ENCODE measurements at regions not wholly inside any gene's neighbourhood (a gene's known extent, or its start where the extent isn't known, plus 50 kb on each side); places are given as distances from the start of the nearest gene placed in this dataset.

DNA sequence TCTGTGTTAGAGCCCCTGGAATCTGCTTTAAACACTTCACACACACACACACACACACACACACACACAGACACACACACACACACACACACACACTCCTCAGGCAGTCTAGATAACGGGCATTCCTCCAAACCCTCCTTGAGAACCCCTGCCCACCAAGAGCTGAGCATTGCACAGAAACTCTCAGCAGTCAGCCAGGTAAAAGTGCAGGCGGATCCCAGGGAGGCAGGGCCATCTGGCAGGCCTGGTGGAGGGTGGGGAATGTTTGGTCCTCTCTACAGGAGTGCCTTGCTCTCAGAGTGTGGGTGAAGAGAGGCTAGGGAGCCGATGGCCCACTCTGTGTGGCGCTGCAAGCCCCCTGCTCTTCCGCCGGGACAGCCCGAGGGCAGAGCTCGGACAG is 190.2 kb downstream of the BUD13 start:
- Mint-ChIP-seq H3K9me3 (ENCODE audit: low read depth) (no peaks in the 10 kb centered on the region), H3K27ac (no peak overlapping the region), H3K27me3 (peaks cover 95% of the 10 kb centered on the region), H3K4me1 (ENCODE audit: low read depth) (peaks cover 2% of the 10 kb centered on the region), H3K4me3 (ENCODE audit: low read depth) (no peak overlapping the region), H3K36me3 (ENCODE audit: insufficient read depth) (no peaks in the 10 kb centered on the region)
- TF ChIP-seq, protein P1, sequence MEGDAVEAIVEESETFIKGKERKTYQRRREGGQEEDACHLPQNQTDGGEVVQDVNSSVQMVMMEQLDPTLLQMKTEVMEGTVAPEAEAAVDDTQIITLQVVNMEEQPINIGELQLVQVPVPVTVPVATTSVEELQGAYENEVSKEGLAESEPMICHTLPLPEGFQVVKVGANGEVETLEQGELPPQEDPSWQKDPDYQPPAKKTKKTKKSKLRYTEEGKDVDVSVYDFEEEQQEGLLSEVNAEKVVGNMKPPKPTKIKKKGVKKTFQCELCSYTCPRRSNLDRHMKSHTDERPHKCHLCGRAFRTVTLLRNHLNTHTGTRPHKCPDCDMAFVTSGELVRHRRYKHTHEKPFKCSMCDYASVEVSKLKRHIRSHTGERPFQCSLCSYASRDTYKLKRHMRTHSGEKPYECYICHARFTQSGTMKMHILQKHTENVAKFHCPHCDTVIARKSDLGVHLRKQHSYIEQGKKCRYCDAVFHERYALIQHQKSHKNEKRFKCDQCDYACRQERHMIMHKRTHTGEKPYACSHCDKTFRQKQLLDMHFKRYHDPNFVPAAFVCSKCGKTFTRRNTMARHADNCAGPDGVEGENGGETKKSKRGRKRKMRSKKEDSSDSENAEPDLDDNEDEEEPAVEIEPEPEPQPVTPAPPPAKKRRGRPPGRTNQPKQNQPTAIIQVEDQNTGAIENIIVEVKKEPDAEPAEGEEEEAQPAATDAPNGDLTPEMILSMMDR (IDR thresholded peaks at IDR 0.05; ENCODE audit: unreplicated experiment), result no peak
- no peak for DNase-seq (ENCODE audit: low spot score, unreplicated experiment)

DNA sequence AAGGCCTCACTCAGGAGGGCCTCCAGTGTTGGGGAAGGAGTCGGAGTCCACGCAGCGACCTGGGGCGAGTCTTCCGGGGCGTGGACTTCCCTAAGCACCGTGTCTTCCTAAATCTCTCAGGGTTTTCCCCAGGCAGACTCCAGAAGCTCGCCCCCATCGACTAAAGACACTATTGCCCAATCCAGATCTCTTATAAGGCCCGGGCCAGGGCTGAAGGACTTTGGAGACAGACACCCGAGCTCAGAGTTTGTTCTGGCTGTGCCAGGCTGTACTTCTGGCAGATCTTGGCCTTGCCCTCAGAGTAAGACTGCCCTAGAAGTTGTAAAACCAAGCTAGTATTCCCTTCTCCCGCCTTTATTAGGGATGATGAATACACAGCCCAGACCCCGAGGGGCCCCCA is 191.4 kb downstream of the BUD13 start:
- no peaks in the 10 kb centered on the region for H3K36me3 Mint-ChIP-seq (ENCODE audit: insufficient read depth)
- H3K4me3 Mint-ChIP-seq (ENCODE audit: low read depth), result no peak overlapping the region
- peaks cover 2% of the 10 kb centered on the region for H3K4me1 Mint-ChIP-seq (ENCODE audit: low read depth)
- H3K27me3 Mint-ChIP-seq, result peaks cover 100% of the 10 kb centered on the region
- DNase-seq (ENCODE audit: low spot score, unreplicated experiment), result no peak
- H3K9me3 Mint-ChIP-seq (ENCODE audit: low read depth), result no peaks in the 10 kb centered on the region
- H3K27ac Mint-ChIP-seq, result no peak overlapping the region
- TF ChIP-seq, protein P1 (IDR thresholded peaks at IDR 0.05; ENCODE audit: unreplicated experiment), result no peak

DNA sequence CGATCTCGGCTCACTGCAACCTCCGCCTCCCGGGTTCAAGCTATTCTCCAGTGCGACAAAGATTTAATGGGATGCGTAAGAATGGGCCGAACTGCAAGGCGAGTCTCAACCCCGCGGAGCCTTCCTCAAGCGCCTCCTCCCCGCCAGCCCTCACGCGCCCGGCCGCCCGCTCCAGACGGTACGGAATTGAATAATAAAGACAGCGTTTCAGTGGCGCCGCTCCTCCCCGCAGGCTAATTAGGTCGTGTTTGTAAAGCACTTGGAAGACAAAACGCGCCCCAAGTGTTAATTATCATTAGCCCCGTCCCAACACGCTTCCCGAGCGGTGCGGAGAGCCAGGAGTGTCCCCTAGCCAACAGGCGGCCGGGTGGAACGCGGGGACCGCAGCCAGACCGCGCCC is 192.0 kb downstream of the BUD13 start:
- no peak for DNase-seq (ENCODE audit: low spot score, unreplicated experiment)
- H3K27me3 Mint-ChIP-seq, result peaks cover 96% of the 10 kb centered on the region
- no peaks in the 10 kb centered on the region for H3K36me3 Mint-ChIP-seq (ENCODE audit: insufficient read depth)
- no peak overlapping the region for H3K4me3 Mint-ChIP-seq (ENCODE audit: low read depth)
- H3K4me1 Mint-ChIP-seq (ENCODE audit: low read depth), result peaks cover 2% of the 10 kb centered on the region
- no peaks in the 10 kb centered on the region for H3K9me3 Mint-ChIP-seq (ENCODE audit: low read depth)
- TF ChIP-seq, protein P1 (IDR thresholded peaks at IDR 0.05; ENCODE audit: unreplicated experiment), result no peak
- H3K27ac Mint-ChIP-seq, result no peak overlapping the region

DNA sequence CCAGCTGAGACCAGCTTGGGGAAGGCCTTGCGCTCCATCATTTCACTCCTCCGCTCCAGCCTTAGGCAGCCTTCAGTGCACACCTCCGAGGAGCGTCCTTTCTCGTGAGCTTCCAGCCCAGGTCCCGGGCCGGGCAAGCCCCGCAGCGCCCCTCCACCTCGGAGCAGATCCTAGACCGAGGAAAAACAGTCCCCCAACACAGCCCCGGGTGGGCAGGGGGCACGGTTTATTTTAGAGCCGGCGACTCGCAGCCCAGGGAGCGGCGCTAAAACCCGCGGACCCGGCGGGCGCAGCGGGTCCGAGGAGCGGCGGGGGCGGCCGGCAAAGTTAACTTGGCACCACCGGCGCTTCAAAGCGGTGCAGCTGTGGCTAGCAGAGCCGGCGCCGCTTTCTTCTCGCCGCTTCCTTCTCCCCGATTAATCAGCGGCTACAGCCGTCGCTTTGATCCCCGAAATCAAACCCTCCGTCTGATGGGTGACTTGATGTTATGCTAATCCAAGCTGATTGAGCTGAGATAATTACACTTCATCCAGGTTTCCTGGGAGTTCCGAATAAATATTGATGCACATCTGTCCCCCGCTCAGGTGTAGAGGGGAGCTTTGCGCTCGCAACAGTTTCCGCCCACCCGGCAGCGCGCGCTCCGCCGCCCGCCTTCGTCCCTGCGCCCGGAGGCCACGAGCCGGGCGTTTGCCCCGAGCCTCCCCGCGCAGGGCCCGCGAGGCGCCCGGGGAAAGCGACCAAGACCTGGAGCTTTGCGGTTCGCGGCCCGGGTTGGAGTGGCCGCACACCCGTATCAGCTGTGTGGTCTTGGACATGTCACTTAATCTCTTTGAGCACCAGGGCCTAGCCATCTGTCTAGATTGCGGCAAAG is 192.7 kb downstream of the BUD13 start:
- TF ChIP-seq, protein P1 (IDR thresholded peaks at IDR 0.05; ENCODE audit: unreplicated experiment), result no peak
- H3K27me3 Mint-ChIP-seq, result peaks cover 89% of the 10 kb centered on the region
- no peak for DNase-seq (ENCODE audit: low spot score, unreplicated experiment)
- peak overlapping the region; percentile 49 for H3K27ac Mint-ChIP-seq
- H3K36me3 Mint-ChIP-seq (ENCODE audit: insufficient read depth), result no peaks in the 10 kb centered on the region
- peaks cover 2% of the 10 kb centered on the region for H3K4me1 Mint-ChIP-seq (ENCODE audit: low read depth)
- H3K4me3 Mint-ChIP-seq (ENCODE audit: low read depth), result peak overlapping the region; percentile 26
- no peaks in the 10 kb centered on the region for H3K9me3 Mint-ChIP-seq (ENCODE audit: low read depth)

DNA sequence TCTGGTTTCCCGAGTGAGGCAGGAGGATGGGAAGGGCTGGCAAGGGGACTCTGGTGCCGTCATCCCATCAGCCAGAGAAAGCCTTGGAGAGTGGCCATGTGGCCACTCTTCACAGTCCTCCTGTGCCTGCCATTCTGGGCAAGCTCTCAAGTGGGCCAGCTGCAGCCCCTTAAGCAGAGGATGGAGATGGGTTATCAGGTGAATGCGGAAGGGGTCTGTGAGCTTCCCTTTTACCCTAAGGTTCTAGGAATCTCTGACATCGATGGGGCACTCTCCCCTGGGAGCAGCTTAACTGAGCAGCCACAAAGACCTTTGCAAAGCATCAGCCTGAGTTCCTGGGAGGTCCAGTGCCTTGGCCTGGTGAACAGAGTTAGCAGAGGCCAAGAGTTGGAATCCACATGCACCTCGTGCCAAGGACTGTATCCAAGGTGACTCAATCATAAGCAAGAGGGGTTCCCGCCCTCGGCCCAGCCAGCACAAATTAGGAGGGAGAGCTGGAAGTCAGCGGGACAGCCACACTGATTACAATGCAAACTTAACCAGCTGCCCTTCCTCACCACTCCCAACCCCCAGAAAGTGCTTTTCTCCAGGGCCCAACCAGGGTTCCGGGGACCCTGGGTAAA is 193.6 kb downstream of the BUD13 start:
- H3K27ac Mint-ChIP-seq, result no peak overlapping the region
- no peaks in the 10 kb centered on the region for H3K9me3 Mint-ChIP-seq (ENCODE audit: low read depth)
- TF ChIP-seq, protein P1 (IDR thresholded peaks at IDR 0.05; ENCODE audit: unreplicated experiment), result no peak
- peaks cover 80% of the 10 kb centered on the region for H3K27me3 Mint-ChIP-seq
- H3K4me3 Mint-ChIP-seq (ENCODE audit: low read depth), result no peak overlapping the region
- no peak for DNase-seq (ENCODE audit: low spot score, unreplicated experiment)
- peaks cover 2% of the 10 kb centered on the region for H3K4me1 Mint-ChIP-seq (ENCODE audit: low read depth)
- no peaks in the 10 kb centered on the region for H3K36me3 Mint-ChIP-seq (ENCODE audit: insufficient read depth)

Measured in progenitor cell of endocrine pancreas (in vitro differentiated cells).